GM19035 (cell line): ENCODE measurements at regions not wholly inside any gene's neighbourhood (a gene's known extent, or its start where the extent isn't known, plus 50 kb on each side); places are given as distances from the start of the nearest gene placed in this dataset.

Experiments used
- ATAC-seq: cut with Tn5 transposase; IDR thresholded peaks from one replicate; pipeline ENCODE4 v1.9.1; 2021; ENCODE audit not compliant: unreplicated experiment

GRCh38 chr14:38526826-38527501, 271.1 kb upstream of the CLEC14A start:
- ATAC-seq, result no peak

GRCh38 chr14:38524636-38525509, 269.0 kb upstream of the CLEC14A start:
- no peak for ATAC-seq

- no peak for ATAC-seq
These were observed 266.8 kb upstream of the CLEC14A start for GRCh38 chr14:38522724-38523123.

- ATAC-seq, result no peak
These were observed 265.7 kb upstream of the CLEC14A start for GRCh38 chr14:38521591-38521990.

- ATAC-seq, result no peak
These were observed 261.5 kb upstream of the CLEC14A start for GRCh38 chr14:38517426-38517825.

GRCh38 chr14:38512236-38512635, 256.3 kb upstream of the CLEC14A start:
- no peak for ATAC-seq

- ATAC-seq, result no peak
These were observed 251.4 kb upstream of the CLEC14A start for GRCh38 chr14:38507299-38507698.

GRCh38 chr14:38505973-38506249, 250.0 kb upstream of the CLEC14A start:
- ATAC-seq, result no peak

GRCh38 chr14:38505221-38505972, 249.5 kb upstream of the CLEC14A start:
- no peak for ATAC-seq

- ATAC-seq, result no peak
These were observed 248.3 kb upstream of the CLEC14A start for GRCh38 chr14:38504175-38504574.

- ATAC-seq, result no peak
These were observed 246.3 kb upstream of the CLEC14A start for GRCh38 chr14:38502239-38502638.

GRCh38 chr14:38500125-38500524, 244.2 kb upstream of the CLEC14A start:
- no peak for ATAC-seq

GRCh38 chr14:38496092-38496491, 240.2 kb upstream of the CLEC14A start:
- ATAC-seq, result no peak

- no peak for ATAC-seq
These were observed 234.4 kb upstream of the CLEC14A start for GRCh38 chr14:38490273-38490672.

- ATAC-seq, result no peak
These were observed 229.1 kb upstream of the CLEC14A start for GRCh38 chr14:38485026-38485425.

- ATAC-seq, result no peak
These were observed 226.2 kb upstream of the CLEC14A start for GRCh38 chr14:38481952-38482678.

- ATAC-seq, result no peak
These were observed 213.3 kb upstream of the CLEC14A start for GRCh38 chr14:38469156-38469555.

- ATAC-seq, result no peak
These were observed 186.3 kb upstream of the CLEC14A start for GRCh38 chr14:38442208-38442607.

- no peak for ATAC-seq
These were observed 176.3 kb upstream of the CLEC14A start for GRCh38 chr14:38432186-38432585.

- ATAC-seq, result no peak
These were observed 175.3 kb upstream of the CLEC14A start for GRCh38 chr14:38431156-38431555.

GRCh38 chr14:38430522-38430921, 174.6 kb upstream of the CLEC14A start:
- no peak for ATAC-seq
